PC-9 (cell line): ENCODE measurements at regions not wholly inside any gene's neighbourhood (a gene's known extent, or its start where the extent isn't known, plus 50 kb on each side); places are given as distances from the start of the nearest gene placed in this dataset.

Experiments
- CTCF ChIP-seq: fragments of 200-600 bp; sonication (generic); conservative IDR thresholded peaks from 2 replicates; pipeline ENCODE4 v1.6.1; 2017; ENCODE audit warnings: mixed run types, antibody characterized with exemption, mild to moderate bottlenecking, moderate library complexity
- EZH2 ChIP-seq: fragments of 200-600 bp; sonication (generic); IDR thresholded peaks from 2 replicates; pipeline ENCODE4 v1.8.0; 2017; ENCODE audit warnings: antibody characterized with exemption, low read depth

GRCh38 chr9:26687421-26687820 lies 205.2 kb downstream of the CAAP1 start:
- TF ChIP-seq EZH2 (no peak), CTCF (no peak)
